Glomerular visceral epithelial cell (primary cell): ENCODE measurements at regions not wholly inside any gene's neighbourhood (a gene's known extent, or its start where the extent isn't known, plus 50 kb on each side); places are given as distances from the start of the nearest gene placed in this dataset.

Source experiments
- DNase-seq: peaks from one replicate; pipeline ENCODE4 v3.0.0-alpha.2; 2016; ENCODE audit errors: extremely low spot score

DNA sequence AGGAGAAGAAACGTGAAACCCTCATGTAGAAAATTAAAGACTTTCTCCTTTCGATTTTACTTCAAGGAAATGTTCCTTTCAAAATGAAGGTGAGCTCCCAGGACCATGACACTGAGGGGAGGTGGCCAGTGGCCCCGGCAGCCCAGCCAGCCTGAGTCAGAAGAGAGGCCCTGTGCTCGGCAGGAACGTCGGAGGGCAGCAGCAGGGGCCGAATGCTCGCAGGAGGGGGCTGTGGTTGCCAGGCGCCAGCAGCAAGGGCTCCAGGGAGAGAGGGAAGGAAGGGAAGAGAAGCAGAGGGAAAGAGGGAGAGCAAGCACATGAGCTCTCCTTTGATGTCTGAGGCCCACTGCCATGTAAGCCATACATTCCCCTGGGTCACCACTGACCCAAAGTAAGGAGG is 73.3 kb upstream of the ACKR3 start:
- no peak for DNase-seq

DNA sequence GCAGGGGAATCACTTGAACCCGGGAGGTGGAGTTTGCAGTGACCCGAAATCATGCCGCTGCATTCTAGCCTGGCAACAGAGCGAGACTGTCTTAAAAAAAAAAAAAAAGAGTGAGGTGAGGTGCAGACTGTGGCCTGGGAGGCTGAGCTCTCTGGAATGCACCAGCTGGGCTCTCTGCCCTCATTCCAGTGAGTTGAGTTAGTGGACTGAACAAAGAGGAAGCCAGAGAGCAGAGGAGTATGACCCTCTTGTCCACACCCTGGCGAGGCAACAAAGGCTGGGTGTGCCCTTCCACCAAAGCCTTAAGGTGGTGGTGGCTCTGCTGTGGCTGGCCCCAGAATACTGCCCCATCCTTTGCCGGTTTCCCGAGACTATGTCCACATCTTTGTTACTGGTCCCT is 71.3 kb upstream of the ACKR3 start:
- DNase-seq: peak; percentile 77

DNA sequence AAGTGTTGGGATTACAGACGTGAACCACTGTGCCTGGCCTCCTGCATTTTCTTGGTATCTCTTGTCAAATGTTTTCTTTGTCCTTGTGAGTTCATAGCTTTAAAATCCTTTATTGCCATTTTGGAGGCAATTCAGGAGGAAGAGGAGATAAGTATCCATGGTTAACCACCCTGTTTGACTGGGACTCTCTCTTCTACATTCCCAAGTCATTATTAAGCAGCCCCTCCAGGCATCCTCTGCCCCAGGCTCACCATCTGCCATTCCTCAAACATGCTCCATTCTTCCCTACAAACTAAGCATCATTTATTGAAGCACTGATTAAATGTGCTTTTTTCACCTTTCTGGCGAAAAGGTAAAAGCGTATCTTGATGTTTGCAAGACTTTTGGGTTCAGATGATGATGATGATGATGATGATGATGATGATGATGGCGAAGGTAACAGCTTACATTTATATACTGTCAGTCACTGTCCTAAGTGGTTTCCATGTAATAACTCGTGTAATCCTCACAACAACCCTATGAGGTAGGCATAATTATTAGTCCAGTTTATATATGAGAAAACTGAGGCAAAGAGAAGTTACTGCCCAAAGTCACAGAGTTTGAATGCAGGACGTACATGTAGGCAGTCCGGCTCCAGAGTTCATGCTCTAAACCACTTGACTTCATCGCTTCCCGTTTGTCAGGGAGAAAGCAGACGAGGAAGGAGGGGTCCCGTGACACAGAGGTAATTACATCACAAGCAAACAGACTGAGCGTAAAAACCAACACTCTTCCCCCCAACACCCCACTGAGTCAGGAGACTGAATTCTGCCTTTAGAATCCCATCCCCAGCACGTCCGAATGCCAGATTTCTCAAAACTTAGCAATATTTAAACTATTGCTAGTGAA is 69.7 kb upstream of the ACKR3 start:
- DNase-seq: no peak

DNA sequence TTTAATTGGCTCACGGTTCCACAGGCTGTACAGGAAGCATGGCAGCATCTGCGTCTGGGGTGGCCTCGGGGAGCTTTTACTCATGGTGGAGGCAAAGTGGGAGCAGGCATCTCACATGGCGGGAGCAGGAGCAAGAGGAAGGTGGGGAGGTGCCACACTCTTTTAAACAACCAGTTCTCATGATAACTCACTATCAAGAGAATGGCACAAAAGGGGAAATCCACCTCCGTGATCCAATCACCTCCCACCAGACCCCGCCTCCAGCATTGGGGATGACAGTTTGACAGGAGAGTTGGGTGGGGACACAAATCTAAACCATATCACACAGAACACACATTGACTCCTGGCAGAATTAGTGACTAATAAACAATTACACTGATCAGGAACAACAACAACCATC is 68.6 kb upstream of the ACKR3 start:
- no peak for DNase-seq

DNA sequence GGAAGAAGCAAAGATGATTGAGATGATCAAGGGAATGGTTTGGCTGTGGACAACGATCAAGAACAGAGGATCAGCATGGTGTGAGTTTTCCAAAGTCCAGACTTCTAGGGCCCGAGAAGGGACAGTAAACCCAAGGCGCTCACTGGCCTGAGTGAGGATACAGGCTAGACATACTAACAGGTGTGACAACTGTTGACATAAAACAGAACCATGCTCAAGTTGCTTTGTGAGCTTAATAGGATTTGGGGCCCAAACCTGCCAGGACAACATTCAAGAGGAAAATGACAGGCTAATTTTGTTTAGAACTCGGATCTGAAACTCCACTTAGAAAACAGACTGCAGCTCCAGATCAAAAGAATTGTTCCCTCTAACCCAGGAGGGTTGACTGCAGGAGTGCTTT is 68.1 kb upstream of the ACKR3 start:
- no peak for DNase-seq

DNA sequence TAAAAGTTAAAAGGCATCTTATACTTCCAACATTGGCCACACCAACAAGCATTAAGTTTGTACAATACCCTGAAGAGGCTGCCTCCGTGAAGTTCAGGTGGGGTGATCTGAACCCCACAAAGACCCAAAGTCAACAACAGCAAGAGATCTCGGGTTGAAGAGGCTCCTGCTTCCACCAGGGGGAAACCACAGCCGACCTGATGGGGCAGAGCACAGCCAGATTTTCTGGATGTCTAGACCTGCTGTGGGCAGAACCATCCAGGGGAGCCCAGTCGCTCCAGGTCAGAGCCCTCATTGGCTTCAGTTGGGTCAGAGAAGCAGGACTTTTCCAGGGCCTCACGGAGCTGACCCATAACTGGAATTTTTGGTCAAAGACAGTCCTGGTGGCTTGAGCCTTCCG is 66.5 kb upstream of the ACKR3 start:
- DNase-seq: no peak

DNA sequence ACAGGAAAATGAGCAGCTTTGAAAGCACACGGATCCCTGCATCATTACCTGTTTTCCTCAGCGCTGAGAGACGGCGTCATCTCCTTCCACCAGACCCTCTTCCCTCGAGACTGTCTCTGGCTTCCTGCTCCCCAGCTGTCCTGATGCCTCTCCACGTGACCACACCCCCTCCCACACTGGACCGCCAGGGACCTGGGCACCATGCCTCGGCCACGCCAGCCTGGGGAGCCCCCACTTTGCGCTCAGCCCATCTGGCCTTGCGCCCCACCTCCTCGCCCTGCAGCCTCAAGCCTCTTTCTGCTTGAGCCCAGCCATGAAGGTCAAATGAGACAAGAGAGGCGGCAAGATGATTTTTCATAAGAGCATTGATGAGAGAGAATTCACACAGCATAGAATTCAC is 66.0 kb upstream of the ACKR3 start:
- no peak for DNase-seq

DNA sequence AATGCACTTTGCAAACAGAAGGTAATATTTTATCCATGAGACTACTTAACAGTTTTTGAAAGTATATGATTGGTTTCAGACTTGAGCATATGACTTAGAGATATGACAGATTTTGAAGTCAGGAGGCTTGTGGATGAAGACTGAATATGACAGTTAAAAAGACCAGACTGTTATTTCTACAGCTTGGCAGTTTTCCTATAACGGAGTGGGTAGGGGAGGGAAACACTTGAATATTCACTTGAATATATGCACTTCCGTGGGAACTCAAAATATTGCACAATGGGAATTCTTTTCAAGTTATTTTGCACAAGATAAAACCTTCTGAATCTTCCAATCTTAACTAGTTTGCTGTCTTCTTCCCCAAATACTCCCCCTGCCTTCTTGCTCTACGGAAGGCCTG is 64.6 kb upstream of the ACKR3 start:
- DNase-seq: no peak

DNA sequence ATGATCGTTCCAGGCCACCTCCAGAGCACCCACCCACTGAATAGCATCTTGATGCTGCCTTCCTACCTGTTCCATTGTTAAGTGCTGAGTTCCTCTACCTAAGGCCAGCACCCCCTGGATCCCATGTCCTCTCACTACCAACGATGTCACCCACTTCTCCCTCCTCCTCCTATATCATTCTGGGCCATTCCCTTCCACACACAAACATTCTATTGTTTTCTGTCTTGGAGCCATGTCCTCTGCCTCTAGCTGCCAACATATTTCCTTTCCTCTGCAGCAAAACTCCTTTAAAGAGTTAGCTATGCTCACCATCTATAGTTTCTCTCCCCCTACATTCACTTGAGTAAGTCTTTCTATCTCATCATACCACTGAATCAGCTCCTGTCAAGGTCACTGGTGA is 64.0 kb upstream of the ACKR3 start:
- no peak for DNase-seq

DNA sequence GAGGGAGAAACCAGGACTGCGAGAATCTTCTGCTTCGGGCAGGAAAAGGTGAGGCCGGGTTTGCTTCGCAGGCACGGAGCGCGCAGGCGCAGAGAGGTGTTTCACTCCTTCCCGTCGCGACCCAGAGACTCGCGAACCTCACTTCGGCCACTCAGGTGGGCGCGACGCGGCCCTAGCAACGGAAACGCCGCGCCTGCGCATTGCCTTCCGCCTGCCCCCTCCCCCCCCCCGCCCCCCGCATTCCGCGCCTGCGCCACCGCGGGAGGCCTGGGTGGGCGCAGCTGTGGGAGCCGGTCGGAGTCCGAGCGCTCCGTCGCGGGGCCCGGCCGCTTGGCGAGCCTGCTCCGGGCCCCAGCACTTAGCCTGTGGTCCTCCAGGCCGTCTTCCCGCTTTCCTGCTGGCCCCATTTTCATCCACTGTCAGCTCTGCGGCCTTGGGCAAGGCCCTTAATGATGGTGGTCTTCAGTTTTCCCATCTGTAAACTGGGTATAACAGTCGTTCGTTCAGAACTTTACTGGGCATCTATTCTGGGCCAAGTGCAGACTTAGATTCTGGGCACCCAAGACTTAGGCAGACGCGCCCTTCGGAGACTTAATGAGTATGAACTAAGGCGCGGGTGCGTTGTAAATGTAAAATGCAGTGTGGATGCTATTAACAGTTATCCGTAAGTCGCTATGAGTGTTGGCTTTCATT is 62.1 kb upstream of the ACKR3 start:
- peak; percentile 65 for DNase-seq

DNA sequence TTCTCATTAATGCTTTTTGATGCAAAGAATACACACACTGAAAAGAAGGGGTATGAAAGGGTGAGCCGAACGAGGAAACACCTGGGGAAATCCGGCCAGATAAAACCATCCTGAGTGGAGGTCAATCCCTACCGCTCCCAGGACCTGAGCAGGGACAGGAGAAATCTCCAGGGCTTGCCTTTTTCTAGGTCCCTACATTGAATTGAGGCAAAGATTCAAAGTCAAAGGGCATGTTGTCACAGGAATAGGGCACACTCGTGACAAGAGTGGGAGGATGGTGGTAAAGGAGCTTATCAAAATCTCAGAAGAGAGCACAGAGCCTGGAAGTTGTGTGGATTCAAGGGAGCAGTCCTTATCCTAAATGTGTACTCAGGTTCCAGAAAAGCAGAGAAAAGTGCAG is 61.2 kb upstream of the ACKR3 start:
- DNase-seq: no peak

DNA sequence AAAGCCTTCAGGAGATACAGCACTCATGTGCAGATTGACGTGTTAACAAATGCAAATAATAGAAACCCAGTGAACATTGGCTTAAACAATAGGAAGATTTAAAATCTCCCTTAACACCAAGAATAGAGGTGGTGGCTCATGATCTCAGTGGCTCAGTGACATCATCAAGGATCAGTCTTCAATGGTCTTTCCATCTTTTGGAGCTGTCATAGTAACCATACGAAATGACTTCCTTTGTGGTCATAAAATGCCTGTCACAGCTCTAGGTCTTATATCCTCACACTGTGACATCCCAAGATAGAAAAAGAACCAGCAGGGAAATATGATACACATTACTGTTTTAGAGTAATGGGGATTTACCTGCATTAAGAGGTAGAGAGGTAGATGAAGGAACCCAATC is 59.6 kb upstream of the ACKR3 start:
- no peak for DNase-seq

DNA sequence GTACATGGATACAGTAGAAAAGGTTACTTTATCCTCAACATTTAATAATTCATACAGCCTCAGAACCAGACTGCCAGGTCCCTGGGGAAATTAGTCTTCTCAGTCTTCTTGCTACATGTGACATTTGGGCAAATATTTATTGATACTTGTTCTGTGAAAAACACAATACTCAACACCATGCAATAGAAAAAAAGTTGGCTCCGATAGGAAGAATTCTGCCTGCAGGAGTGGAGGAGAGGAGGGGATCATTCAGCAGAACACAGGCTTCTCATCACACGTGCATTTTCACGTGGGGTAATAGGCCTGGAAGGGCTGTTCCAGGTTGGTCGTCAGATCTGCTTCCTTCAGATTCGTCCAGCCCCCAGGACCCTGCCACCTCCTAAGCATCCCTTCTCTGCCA is 58.4 kb upstream of the ACKR3 start:
- no peak for DNase-seq

DNA sequence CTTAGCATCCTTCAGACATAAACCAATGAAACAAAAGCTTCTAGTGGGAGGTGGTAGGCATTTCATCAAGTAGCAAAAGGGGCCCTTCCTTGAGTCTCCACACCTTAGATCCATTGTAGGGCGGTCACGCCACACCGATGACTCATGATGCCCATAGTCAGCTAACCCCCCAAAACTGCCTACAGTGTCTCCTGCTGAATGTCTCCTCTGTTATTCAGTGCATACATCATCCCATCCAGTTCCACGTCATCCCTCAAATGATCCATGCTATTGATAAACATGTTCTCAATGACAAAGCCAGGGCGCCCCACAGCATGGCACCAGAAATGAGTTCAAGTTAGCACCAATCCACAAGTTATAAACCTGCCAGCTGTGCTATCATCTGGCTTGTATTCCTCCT is 57.4 kb upstream of the ACKR3 start:
- DNase-seq: peak; percentile 62

DNA sequence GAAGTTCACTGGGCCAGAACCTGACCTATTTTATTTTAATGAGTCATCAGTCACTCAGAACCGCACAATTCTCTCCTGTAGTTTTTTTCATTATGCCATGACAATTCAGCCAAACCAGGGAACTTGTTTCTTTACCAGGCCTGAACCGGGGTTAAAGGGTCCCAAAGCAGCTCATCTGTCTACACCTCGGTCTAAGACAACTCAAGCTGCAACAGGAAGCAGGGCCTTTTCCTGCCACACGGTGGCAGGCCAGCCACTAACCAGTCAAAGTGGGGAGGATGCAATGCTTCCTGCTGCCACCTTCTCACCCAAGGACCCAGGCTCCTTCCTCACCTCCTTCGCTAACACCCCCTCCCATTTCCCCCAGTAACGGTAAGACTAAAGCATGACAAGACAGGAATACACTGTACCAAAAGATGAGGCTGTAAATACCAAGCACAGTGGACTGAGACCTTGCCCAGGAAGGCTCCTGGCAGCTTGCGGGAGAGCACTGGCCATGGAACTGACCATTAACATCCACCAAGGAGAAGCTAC is 56.7 kb upstream of the ACKR3 start:
- DNase-seq: peak; percentile 94

DNA sequence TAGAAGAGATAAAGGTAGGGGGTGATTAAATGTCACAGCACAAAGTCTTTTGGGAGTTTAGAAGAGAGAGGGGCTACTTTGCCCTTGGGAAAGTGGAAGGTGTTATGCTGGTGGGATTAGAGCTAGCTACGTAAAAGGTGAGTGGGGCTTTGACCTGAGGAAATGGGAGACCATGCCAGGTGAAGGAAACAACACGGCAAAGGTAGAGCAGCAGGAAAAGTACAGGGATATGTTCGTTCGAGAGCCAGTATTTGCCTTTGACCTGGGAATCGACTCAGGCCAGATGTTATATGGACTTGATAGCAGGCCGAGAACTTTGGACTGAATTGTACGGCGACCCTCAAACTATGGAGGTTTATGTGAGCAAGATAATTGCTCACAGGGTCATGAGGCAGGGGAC is 55.7 kb upstream of the ACKR3 start:
- no peak for DNase-seq

DNA sequence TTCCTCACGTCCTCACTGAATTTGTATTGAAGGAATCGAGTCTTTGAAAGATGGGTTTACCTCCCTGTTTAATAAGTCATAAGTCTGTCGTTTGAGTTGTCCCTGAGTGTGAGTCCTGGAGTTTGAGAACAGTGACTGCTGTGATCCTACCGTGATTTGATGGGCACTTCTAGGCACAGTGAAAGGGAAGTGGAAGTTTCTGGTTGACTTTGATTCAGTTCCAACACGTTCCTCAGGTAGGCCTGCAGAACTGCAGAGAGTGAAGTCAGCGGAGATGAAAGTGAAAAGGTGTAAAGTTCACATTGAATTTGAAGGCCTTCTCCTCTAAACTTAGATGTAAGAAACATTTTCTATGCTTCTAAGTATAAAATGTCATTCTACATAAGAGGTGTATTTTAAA is 52.9 kb upstream of the ACKR3 start:
- no peak for DNase-seq

DNA sequence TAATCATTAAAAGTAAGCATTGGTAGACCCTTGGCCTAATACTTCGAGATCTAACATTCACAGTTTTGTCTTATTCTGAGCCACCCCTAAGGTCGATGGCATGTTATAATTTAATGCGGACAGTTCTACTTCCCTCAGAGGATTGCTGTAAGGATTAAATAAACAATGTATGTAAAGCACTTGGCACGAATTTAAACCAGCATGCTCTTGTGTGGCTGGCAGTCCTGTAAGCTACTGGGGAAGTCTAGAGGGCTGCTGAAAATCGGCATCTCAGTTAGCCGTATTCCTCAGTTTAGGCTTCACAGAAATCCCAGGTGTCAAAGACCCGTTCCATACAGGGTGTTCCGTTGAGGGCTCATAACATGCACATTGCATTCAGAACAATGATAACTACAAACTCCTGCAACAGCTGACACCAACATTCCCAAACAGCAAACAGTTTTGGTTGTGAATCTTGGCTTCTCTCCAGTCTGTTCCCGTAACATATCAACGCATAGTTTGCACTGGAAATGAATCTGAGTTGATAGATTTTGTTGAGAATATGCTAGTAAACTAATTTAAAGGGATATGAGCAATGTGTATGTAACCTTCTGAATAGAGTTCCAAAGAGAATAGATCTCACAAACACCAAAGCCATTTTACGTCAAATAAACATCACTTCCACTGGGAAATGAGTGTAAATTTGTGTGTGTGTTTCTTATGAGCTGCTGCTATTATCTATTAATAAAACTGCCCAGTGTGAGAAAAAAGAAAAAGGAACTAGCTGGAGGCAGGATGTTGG is 52.2 kb upstream of the ACKR3 start:
- no peak for DNase-seq
